Pancreas (tissue), 10 donors: ENCODE measurements at regions not wholly inside any gene's neighbourhood (a gene's known extent, or its start where the extent isn't known, plus 50 kb on each side); places are given as distances from the start of the nearest gene placed in this dataset.

Source experiments
- ATAC-seq, 4 donors: fragments of 200-7000 bp; cut with Tn5 transposase; one replicate each; pipeline versions ENCODE4 v1.8.0 to v1.9.1; 2020; ENCODE audit warnings: mild to moderate bottlenecking in 4 of 4, moderate library complexity in 4 of 4
- DNase-seq, 6 donors: peaks; one replicate each; pipeline ENCODE4 v3.0.0-alpha.2; 2020
- FAIRE-seq: peaks from 2 replicates; lab custom pipeline; 2012; peaks lifted over from hg19 to GRCh38; lab: Jason Lieb, UNC
- H3K27ac ChIP-seq, 4 donors: fragments of 200-600 bp; sonication (generic); 1 replicate in 3 of 4; 2 replicates in 1 of 4; pipeline versions ENCODE4 v1.5.0 to v1.8.0; 2020
- H3K27me3 ChIP-seq, 4 donors: fragments of 200-600 bp; one replicate each; pipeline ENCODE4 v1.8.0; 2021
- H3K36me3 ChIP-seq, 3 donors: fragments of 200-600 bp; sonication (generic) in 1 of 3; one replicate each; pipeline versions ENCODE4 v1.5.0 to v1.8.0; 2020 to 2021
- H3K4me1 ChIP-seq, 3 donors: fragments of 200-600 bp; one replicate each; pipeline ENCODE4 v1.8.0; 2021
- H3K4me3 ChIP-seq, 4 donors: fragments of 200-600 bp; sonication (generic) in 2 of 4; one replicate each; pipeline versions ENCODE4 v1.5.0 to v1.8.0; 2020 to 2021
- H3K9me3 ChIP-seq, 4 donors: fragments of 200-600 bp; one replicate each; pipeline ENCODE4 v1.8.0; 2021
- CTCF ChIP-seq, 4 donors: fragments of 200-600 bp; sonication (generic) in 3 of 4; IDR thresholded peaks; one replicate each; pipeline versions ENCODE4 v1.5.0 to v1.8.0; 2021; ENCODE audit warnings: antibody characterized with exemption in 4 of 4
- WGBS, 2 donors: extraction: QIAGEN DNeasy Blood & Tissue Kit; methylation state at CpG; one replicate each; pipeline ENCODE4 v1.1.7; 2013; 5-methylcytosine and 5-hydroxymethylcytosine counted together
- intact Hi-C, 3 donors: fragments of 100-400 bp; cut with DNase I; formaldehyde crosslinking; loops; one replicate each; pipeline versions ENCODE4 v1.11.1 to v1.14.2; 2022
- donor health status: healthy with polysubstance abuse.
- donor health status: DM: no; HTN: no; CAD: no; lungs with moderate emphysema.
- donor health status: DM: no; HTN: no; CAD: no.
- donor health status: control.
- donor health status: control.
- donor health status: Bipolar disorder and iron deficiency.
- donor health status: DM: yes; HTN: yes; CAD: no.
- donor health status: DM: no; HTN: no; CAD: no.
- donor health status: DM: no; HTN: no; CAD: no.
- donor health status: DM: yes; HTN: yes; CAD: no.

- FAIRE-seq (no peak), ATAC-seq (no peak), DNase-seq (no peak)
- H3K4me1 ChIP-seq: no peaks in the 10 kb centered on the region
- TF ChIP-seq CTCF (IDR thresholded peaks at IDR 0.05): no peak
- H3K9me3 ChIP-seq: no peaks in the 10 kb centered on the region
- no peaks in the 10 kb centered on the region for H3K27me3 ChIP-seq
- H3K27ac ChIP-seq: no peak overlapping the region
- 67 to 74% methylated on average over 3 of the region's 3 CpGs for WGBS, 2 donors
- intact Hi-C loops: no loop called here
- no peak overlapping the region for H3K4me3 ChIP-seq
- no peaks in the 10 kb centered on the region for H3K36me3 ChIP-seq
Measured at GRCh38 chr12:13380297-13380696, 183.8 kb downstream of the EMP1 start.

- Histone ChIP-seq H3K27ac (no peak overlapping the region), H3K27me3 (no peaks in the 10 kb centered on the region), H3K36me3 (no peaks in the 10 kb centered on the region), H3K9me3 (no peaks in the 10 kb centered on the region), H3K4me1 (no peaks in the 10 kb centered on the region), H3K4me3 (no peak overlapping the region)
- no peak for TF ChIP-seq CTCF (IDR thresholded peaks at IDR 0.05)
- DNase-seq (no peak), ATAC-seq (no peak), FAIRE-seq (no peak)
- WGBS, 2 donors: 53 to 81% methylated on average over 3 of the region's 3 CpGs
- intact Hi-C loops: no loop called here
Measured at GRCh38 chr12:13379531-13380188, 183.1 kb downstream of the EMP1 start.

- ATAC-seq (no peak), FAIRE-seq (no peak), DNase-seq (no peak)
- no peaks in the 10 kb centered on the region for H3K36me3 ChIP-seq
- H3K27ac ChIP-seq: no peak overlapping the region
- TF ChIP-seq CTCF (IDR thresholded peaks at IDR 0.05): no peak
- intact Hi-C loops: no loop called here
- H3K4me1 ChIP-seq: no peaks in the 10 kb centered on the region
- no peaks in the 10 kb centered on the region for H3K27me3 ChIP-seq
- no peak overlapping the region for H3K4me3 ChIP-seq
- WGBS, 2 donors: 53 to 56% methylated on average over 1 of the region's 1 CpG
- no peaks in the 10 kb centered on the region for H3K9me3 ChIP-seq
Measured at GRCh38 chr12:13377698-13378097, 181.2 kb downstream of the EMP1 start.

- no peak for TF ChIP-seq CTCF (IDR thresholded peaks at IDR 0.05)
- Histone ChIP-seq H3K9me3 (no peaks in the 10 kb centered on the region), H3K36me3 (no peaks in the 10 kb centered on the region), H3K27ac (no peak overlapping the region), H3K4me1 (no peaks in the 10 kb centered on the region), H3K4me3 (no peak overlapping the region), H3K27me3 (no peaks in the 10 kb centered on the region)
- FAIRE-seq (no peak), DNase-seq (no peak), ATAC-seq (peak in 3 of 4 donors; percentile 36 to 59 (median 44))
- intact Hi-C loops: no loop called here
- WGBS, 2 donors: 79% methylated on average over 7 of the region's 7 CpGs
Measured at GRCh38 chr12:13376610-13377373, 180.3 kb downstream of the EMP1 start.
